Kidney glomerular epithelial cell (primary cell): ENCODE measurements at regions not wholly inside any gene's neighbourhood (a gene's known extent, or its start where the extent isn't known, plus 50 kb on each side); places are given as distances from the start of the nearest gene placed in this dataset.

Source experiments
- DNase-seq: peaks from one replicate; lab custom pipeline; 2025; lab: John Stamatoyannopoulos, UW

- DNase-seq = no peak
Observed at GRCh38 chrX:39335513-39336235, 534.4 kb downstream of the MID1IP1 start.

DNA sequence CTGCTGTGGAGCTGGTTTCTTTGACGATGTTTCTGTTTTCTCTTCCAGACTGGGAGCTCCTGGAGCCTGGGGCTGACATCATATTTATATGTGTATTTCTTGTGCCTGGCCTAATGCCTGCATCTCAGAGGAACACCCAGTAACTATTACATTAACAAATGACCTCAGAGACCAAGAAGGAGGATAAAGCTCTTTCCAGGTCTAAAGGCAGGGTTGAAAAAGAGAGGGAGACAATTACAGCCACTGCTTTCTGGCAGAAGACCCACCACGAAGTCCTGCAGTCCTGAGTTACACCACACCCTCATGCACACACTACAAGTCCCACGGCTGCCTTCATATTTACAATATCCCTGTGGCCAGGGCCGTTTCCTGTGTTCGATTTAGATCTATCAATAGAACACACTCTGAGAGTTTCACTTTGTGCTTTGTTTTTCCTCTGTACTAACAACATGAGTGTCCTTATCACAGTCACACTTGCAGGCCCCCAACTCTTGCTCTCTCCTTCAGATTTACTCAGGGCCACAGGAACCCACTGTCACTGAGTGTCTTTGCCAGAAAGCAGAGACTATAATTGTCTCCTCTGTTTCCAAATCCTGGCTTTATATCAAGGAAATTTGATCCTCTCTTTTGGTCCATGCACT is 535.5 kb downstream of the MID1IP1 start:
- no peak for DNase-seq

DNA sequence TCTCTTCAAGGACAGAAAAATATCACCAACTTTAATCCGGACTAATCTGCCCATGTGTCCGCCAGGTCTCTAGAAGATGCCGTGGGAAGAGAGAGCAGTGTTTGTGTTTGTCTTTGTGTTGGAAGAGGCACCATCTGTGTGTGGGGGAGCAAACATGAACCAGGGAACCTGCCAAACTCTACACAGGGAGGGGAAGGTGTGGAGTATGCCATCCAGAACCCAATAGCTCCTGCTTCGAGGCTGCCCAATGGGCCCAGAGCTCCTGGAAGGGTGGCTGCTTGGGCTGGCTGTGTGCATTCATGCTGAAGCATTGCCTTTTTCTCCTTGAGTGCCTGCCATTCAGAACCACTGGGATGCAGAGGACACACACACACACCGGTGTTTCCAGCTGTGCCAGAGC is 536.2 kb downstream of the MID1IP1 start:
- no peak for DNase-seq

DNA sequence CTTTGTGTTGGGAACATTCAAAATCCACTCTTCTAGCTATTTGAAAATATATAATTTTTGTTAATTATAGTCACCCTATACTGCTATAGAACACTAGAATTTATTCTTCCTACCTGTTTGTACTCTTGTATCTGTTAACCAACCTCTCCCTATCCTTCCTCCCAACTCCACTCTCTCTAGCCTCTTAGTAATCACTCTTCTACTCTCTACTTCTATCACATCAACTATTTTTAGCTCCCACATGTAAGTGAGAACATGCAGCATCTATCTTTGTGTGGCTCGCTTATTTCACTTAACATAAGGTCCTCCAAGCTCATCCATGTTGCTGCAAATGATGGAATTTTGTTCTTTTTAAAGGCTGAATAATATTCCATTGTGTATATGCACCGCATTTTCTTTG is 537.3 kb downstream of the MID1IP1 start:
- DNase-seq = no peak

GRCh38 chrX:39356119-39356807 is 555.0 kb downstream of the MID1IP1 start:
- DNase-seq = no peak

DNA sequence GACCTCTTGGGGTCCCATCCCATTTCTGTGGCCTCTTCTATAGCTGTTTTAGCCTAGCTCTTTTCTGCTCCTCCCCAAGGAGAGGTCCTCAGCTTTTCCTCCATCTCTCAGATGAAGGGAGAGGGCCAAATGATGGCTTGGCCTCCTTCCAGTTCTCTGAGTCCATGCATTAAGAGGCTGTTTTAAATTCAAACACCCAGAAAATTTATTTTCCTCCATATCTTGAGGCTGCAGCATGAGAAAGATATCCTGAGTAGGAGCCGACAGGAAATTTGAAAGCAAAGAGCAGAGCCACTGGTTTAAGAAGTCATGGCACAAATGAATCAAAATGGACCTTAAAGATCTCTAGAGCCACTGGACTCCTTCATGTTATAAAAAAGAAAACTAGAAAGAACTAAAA is 558.8 kb downstream of the MID1IP1 start:
- no peak for DNase-seq

DNA sequence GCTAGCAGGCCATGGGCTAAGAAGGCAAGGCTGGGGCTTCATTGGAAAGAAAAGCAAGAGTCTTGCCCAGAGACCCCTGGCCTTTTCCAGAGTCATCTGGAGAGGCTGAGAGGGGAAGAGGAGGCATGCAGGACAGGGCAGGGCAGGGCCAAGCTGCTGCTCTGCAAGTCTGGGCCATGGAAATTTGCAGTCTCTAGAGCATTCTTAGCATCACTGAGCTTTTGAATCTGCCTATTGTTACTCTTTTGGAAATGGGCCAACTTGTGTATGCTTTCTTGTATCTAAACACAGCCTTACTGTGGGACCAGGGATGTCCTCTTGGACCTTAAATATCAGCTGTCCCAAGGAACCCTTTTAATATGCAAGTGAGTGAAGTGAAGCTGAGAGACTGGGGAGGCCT is 560.5 kb downstream of the MID1IP1 start:
- DNase-seq = no peak

DNA sequence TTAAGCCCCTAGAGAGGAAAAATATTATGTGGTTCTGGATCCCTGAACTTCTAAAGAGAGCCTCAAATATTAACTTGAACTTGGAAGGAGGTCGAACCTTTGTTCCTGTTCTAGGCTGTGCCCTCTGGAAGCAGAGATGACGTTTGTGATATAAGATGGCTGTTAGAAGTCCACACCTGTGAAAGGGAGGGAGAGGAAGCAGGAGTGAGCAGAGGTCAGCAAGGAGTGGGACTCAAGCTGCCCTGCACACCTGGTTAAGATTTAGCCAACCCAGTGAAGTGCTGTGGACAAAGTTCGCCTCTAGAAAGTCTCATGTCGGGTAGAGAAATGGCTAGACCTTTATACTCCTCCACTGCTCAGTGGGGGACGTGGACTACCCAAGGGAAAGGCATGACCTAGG is 566.2 kb downstream of the MID1IP1 start:
- no peak for DNase-seq

- DNase-seq = no peak
Observed at GRCh38 chrX:39372115-39372514, 570.9 kb downstream of the MID1IP1 start.

- DNase-seq = no peak
Observed at GRCh38 chrX:39377157-39377556, 575.9 kb downstream of the MID1IP1 start.

DNA sequence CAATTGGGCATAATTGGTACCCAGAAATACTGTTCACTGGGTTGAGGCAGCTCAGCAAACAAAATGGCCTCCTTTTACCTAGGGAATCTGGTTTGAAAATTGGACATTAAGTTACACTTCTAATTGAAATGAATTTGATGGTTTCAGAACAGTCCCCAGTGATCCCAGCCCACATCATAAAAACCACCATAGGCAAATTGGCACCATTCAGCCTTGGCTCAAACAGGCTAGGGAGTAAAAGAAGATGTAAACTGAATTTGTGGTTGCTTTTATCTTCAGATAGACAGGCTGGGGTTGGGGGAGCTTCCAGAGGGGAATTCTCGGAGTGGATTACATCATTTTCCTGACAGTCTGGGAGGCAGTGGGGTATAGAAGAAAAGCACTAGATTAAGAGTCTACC is 576.5 kb downstream of the MID1IP1 start:
- no peak for DNase-seq

DNA sequence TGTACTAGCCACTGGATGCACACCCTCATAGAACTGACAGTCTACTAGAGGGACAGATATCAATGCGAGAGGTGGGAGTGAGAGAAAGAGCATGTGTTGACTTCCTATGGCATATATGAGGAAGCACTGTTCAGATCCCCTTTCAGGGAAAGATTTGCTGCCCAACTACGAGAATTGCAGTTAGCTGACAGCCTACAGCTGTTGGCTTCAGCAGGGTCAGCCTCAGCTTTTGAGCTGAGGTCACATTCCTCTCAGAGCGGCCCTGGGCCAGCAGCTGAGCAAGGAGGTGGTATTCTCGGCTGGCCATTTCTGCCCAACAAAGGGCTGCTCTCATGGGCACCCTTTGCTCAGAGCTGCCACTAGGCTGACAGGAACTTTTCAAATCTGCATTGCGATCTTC is 580.2 kb downstream of the MID1IP1 start:
- no peak for DNase-seq

DNA sequence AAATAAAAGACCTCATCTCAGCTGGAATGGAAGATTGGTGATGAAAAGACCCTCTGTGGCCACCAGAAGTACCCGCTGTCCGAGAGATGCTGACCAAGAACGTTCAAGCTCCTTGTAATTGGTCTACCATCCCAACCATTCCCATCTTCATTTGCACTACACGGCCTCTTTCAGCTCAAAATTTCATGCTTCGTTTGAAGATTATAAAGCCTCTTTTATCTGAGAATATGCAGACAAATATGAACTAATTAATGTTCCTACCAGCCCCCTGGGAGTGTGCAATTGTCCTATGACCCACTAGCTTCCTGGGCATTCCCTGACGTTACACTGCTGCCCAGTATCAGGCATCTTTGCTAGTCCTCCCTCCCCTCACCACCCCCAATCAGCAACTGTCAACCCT is 583.7 kb downstream of the MID1IP1 start:
- DNase-seq = no peak

- DNase-seq = no peak
Observed at GRCh38 chrX:39388730-39389129, 587.5 kb downstream of the MID1IP1 start.

DNA sequence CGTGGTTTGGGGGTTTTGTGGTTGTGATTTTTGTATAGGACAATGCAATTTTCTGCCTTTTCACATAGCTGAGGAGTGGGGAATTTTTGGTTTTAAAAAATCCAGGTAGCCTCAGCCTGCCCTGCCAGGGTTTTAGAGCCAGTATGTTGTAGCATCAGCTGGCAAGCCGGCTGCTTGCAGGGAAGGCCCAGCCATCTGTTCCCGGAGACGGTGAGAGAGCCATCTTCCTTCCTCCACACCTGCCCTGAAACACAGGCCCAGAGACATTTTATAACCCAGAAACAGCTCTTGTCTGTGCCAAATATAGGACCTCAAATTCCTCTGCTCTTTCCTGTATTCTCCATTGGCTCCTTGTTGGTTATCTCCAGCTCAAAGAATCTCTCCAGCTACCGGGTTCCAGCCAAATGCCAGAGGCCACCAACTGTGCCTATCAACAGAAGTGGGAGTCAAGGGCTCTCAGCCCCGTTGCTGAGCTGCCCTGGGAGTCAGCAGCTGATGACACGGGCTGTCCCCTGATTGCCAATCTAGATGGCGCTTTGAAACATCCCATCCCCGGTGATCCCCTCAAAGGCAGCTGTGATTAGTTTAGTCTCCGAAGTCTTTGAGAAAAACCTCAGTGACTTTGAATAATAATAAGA is 595.2 kb downstream of the MID1IP1 start:
- DNase-seq = no peak

DNA sequence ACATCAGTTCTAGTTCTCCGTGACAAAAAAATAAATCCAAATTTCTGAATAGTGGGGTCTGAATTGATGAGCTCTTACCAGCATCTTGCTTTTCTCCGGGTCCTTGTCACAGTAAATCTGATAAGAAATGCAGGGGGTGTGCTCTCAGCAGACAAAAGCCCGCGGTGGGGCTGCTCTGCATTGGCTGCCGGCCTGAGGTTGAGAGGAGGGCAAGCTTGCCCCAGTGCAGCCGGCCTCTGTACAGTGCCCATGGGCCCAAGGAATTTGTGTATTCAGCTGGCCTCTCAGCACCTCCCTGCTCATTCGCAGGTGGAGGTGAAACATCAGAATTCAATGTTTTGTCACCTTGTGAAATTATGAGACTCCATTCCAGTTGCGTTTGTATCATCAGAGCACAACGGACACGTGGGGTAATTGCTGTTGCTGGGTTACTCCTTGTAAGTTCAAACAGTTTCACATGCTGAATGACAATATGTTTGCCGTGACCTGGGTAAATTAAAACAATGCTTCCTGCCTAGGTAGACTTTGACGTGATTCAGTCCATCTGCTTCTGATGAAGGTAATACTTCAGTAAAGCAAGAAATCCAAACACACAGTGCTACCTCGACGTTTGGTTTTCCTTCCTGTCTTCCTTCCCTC is 596.4 kb downstream of the MID1IP1 start:
- no peak for DNase-seq

GRCh38 chrX:39398215-39398962 is 597.1 kb downstream of the MID1IP1 start:
- DNase-seq = no peak

DNA sequence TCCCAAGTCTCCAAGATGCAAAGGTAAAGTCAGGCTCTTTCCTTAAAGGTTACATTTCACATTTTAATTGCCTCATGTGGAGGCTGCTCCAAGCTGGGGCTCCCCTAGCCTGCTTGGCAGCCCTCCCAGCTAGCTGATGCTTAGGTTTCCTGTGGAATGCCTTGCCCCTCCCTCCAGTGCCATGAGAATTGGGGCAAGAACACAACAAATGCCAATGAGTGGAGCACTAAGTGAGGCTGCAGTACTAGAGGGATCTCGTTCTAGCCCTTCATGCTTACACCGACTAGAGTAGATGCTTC is 597.7 kb downstream of the MID1IP1 start:
- DNase-seq = no peak

DNA sequence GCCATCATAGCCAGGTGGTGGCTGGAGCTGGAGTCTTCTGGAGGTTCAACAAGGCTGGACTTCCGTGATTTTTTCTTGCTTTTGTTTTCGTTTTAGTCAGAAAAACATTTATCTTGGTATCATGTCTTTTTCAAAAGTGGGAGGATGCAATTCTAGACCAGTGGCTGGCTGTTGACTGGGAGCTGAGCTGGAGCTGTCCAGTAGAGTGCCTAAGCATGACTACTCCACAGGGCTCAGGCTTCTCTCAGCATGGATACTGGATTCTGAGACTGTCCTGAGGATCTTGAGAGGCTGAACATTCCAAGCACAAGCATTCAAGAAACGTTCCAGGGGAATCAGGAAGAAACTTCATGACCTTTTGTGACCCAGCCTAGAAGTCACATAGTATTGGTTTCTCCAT is 598.1 kb downstream of the MID1IP1 start:
- DNase-seq = no peak

GRCh38 chrX:39401483-39402110 is 600.3 kb downstream of the MID1IP1 start:
- no peak for DNase-seq

GRCh38 chrX:39402158-39402557 is 600.9 kb downstream of the MID1IP1 start:
- DNase-seq = no peak
